Tibial nerve (tissue), 4 donors: ENCODE measurements at regions not wholly inside any gene's neighbourhood (a gene's known extent, or its start where the extent isn't known, plus 50 kb on each side); places are given as distances from the start of the nearest gene placed in this dataset.
"Not testable (repeated sequence)": the region's sequence is repeated elsewhere in the genome, so short reads cannot be mapped to it uniquely, and the experiment has no call there.

Experiments used
- DNase-seq, 2 donors: peaks; one replicate each; pipeline ENCODE4 v3.0.0-alpha.2; 2019; ENCODE audit warnings: low spot score in 2 of 2
- H3K27ac ChIP-seq, 4 donors: fragments of 200-600 bp; sonication (generic) in 3 of 4; one replicate each; pipeline ENCODE4 v1.5.1; 2017 to 2019; ENCODE audit warnings: mild to moderate bottlenecking in 1 of 4
- H3K27me3 ChIP-seq, 2 donors: fragments of 200-600 bp; sonication (generic) in 1 of 2; one replicate each; pipeline versions ENCODE4 v1.5.1 to v1.6.0; 2017 to 2019
- H3K36me3 ChIP-seq, 3 donors: fragments of 200-600 bp; sonication (generic); one replicate each; pipeline ENCODE4 v1.5.1; 2018 to 2019
- H3K4me1 ChIP-seq, 4 donors: fragments of 200-600 bp; sonication (generic) in 3 of 4; one replicate each; pipeline ENCODE4 v1.5.1; 2017 to 2019
- H3K4me3 ChIP-seq, 4 donors: fragments of 200-600 bp; sonication (generic) in 3 of 4; one replicate each; pipeline ENCODE4 v1.5.1; 2017 to 2019; ENCODE audit warnings: mild to moderate bottlenecking in 1 of 4, moderate library complexity in 1 of 4
- H3K9me3 ChIP-seq, 4 donors: fragments of 200-600 bp; sonication (generic) in 3 of 4; one replicate each; pipeline ENCODE4 v1.5.1; 2017 to 2019
- CTCF ChIP-seq, 5 experiments: fragments of 200-600 bp in 3 of 5; fragments of 450-650 bp in 2 of 5; sonication (generic) in 3 of 5; IDR thresholded peaks; one replicate each; pipeline ENCODE4 v1.5.1; 2016 to 2019; ENCODE audit warnings: antibody characterized with exemption in 5 of 5, mild to moderate bottlenecking in 3 of 5, moderate library complexity in 2 of 5
- EP300 ChIP-seq, 2 donors: sonication (generic); formaldehyde crosslinking; IDR thresholded peaks; one replicate each; pipeline ENCODE4 v1.6.1; 2017; ENCODE audit warnings: antibody characterized with exemption in 2 of 2, mild to moderate bottlenecking in 1 of 2
- POLR2A ChIP-seq, 2 donors: fragments of 450-650 bp; IDR thresholded peaks; one replicate each; pipeline ENCODE4 v1.6.1; 2017; ENCODE audit warnings: antibody characterized with exemption in 2 of 2, mild to moderate bottlenecking in 2 of 2, moderate library complexity in 2 of 2
- WGBS, 2 donors: methylation state at CpG; one replicate each; pipeline ENCODE4 v1.1.5; 2018; 5-methylcytosine and 5-hydroxymethylcytosine counted together

- whole genome bisulfite sequencing, 2 donors: 70 to 73% methylated on average over 2 of the region's 2 CpGs
- Histone ChIP-seq H3K27ac (no peak overlapping the region), H3K9me3 (no peaks in the 10 kb centered on the region), H3K36me3 (no peaks in the 10 kb centered on the region), H3K4me3 (no peak overlapping the region), H3K27me3 (no peaks in the 10 kb centered on the region), H3K4me1 (peaks cover 0 to 9% (median 0%) of the 10 kb centered on the region in 4 donors)
- no peak for DNase-seq
- TF ChIP-seq POLR2A (IDR thresholded peaks at IDR 0.05) (no peak), EP300 (IDR thresholded peaks at IDR 0.05) (no peak), CTCF (IDR thresholded peaks at IDR 0.05) (no peak)
Observed at GRCh38 chr5:92637247-92637646, 943.8 kb downstream of the NR2F1-AS1 start.

- TF ChIP-seq POLR2A (IDR thresholded peaks at IDR 0.05): no peak
- TF ChIP-seq EP300 (IDR thresholded peaks at IDR 0.05): no peak
- TF ChIP-seq CTCF (IDR thresholded peaks at IDR 0.05): no peak
- Histone ChIP-seq H3K36me3 (no peaks in the 10 kb centered on the region), H3K27ac (no peak overlapping the region), H3K4me3 (no peak overlapping the region), H3K9me3 (no peaks in the 10 kb centered on the region), H3K4me1 (no peaks in the 10 kb centered on the region), H3K27me3 (no peaks in the 10 kb centered on the region)
- 87 to 88% methylated on average over 11 of the region's 11 CpGs for WGBS, 2 donors
- no peak for DNase-seq
Observed at GRCh38 chr5:92635001-92635461, 946.0 kb downstream of the NR2F1-AS1 start.

GRCh38 chr5:92633875-92634487 is 947.0 kb downstream of the NR2F1-AS1 start:
- no peak for DNase-seq
- H3K4me3 ChIP-seq: no peak overlapping the region
- TF ChIP-seq POLR2A (IDR thresholded peaks at IDR 0.05): no peak
- TF ChIP-seq EP300 (IDR thresholded peaks at IDR 0.05): no peak
- no peak for TF ChIP-seq CTCF (IDR thresholded peaks at IDR 0.05)
- no peaks in the 10 kb centered on the region for H3K9me3 ChIP-seq
- no peaks in the 10 kb centered on the region for H3K27me3 ChIP-seq
- 83 to 85% methylated on average over 5 of the region's 5 CpGs for WGBS, 2 donors
- H3K4me1 ChIP-seq: no peaks in the 10 kb centered on the region
- no peak overlapping the region for H3K27ac ChIP-seq
- H3K36me3 ChIP-seq: no peaks in the 10 kb centered on the region

GRCh38 chr5:92633176-92633575 is 947.8 kb downstream of the NR2F1-AS1 start:
- DNase-seq: no peak
- no peak for TF ChIP-seq POLR2A (IDR thresholded peaks at IDR 0.05)
- TF ChIP-seq CTCF (IDR thresholded peaks at IDR 0.05): no peak
- TF ChIP-seq EP300 (IDR thresholded peaks at IDR 0.05): no peak
- no peaks in the 10 kb centered on the region for H3K27me3 ChIP-seq
- H3K4me3 ChIP-seq: no peak overlapping the region
- H3K9me3 ChIP-seq: no peaks in the 10 kb centered on the region
- H3K36me3 ChIP-seq: no peaks in the 10 kb centered on the region
- H3K4me1 ChIP-seq: no peaks in the 10 kb centered on the region
- no peak overlapping the region for H3K27ac ChIP-seq

GRCh38 chr5:92631237-92631701 is 949.8 kb downstream of the NR2F1-AS1 start:
- not testable (repeated sequence) for H3K27ac ChIP-seq, H3K27me3 ChIP-seq, H3K9me3 ChIP-seq, DNase-seq, H3K4me3 ChIP-seq, H3K36me3 ChIP-seq, H3K4me1 ChIP-seq
- WGBS, 2 donors: 94 to 98% methylated on average over 22 to 23 of the region's 37 CpGs

- no peak for DNase-seq
- no peak overlapping the region for H3K27ac ChIP-seq
- no peak overlapping the region for H3K4me3 ChIP-seq
- H3K27me3 ChIP-seq: no peaks in the 10 kb centered on the region
- no peaks in the 10 kb centered on the region for H3K4me1 ChIP-seq
- H3K36me3 ChIP-seq: no peaks in the 10 kb centered on the region
- WGBS, 2 donors: 92 to 100% methylated on average over 1 of the region's 1 CpG
- TF ChIP-seq POLR2A (IDR thresholded peaks at IDR 0.05) (no peak), CTCF (IDR thresholded peaks at IDR 0.05) (no peak)
- no peaks in the 10 kb centered on the region for H3K9me3 ChIP-seq
Observed at GRCh38 chr5:92629574-92629973, 951.4 kb downstream of the NR2F1-AS1 start.
